ENCODE measurements at regions not wholly inside any gene's neighbourhood (a gene's known extent, or its start where the extent isn't known, plus 50 kb on each side); places are given as distances from the start of the nearest gene placed in this dataset.

- CTCF ChIA-PET = no interaction called here
- POLR2A ChIA-PET = no interaction called here
Observed at GRCh38 chr12:38163442-38163801, 153.2 kb upstream of the ALG10B start.

More at GRCh38 chr12:38163442-38163801, 153.2 kb upstream of the ALG10B start:
- Histone ChIP-seq H3K27ac (ENCODE audit: low read depth, low read length) (no peak overlapping the region), H4K20me1 (ENCODE audit: insufficient read depth) (no peaks in the 10 kb centered on the region), H3K4me3 (replicated peaks in 1 of 2; ENCODE audit: low read depth in 1 of 2, low read length in 2 of 2) (no peak overlapping the region), H3K36me3 (ENCODE audit: control insufficient read depth in 1 of 2, insufficient read depth in 2 of 2, low read length in 2 of 2) (no peaks in the 10 kb centered on the region), H3K4me2 (ENCODE audit: low read length) (no peak overlapping the region), H3K27me3 (ENCODE audit: insufficient read depth, low read length) (no peaks in the 10 kb centered on the region), H2AFZ (ENCODE audit: low read depth, low read length, poor library complexity, severe bottlenecking) (no peak overlapping the region), H3K9me2 (ENCODE audit: insufficient read depth) (no peaks in the 10 kb centered on the region), H3K79me2 (ENCODE audit: insufficient read depth, low read length) (no peaks in the 10 kb centered on the region), H3K4me1 (ENCODE audit: control insufficient read depth in 1 of 2, insufficient read depth in 2 of 2, low read length in 2 of 2) (no peaks in the 10 kb centered on the region), H3K9me3 (ENCODE audit: control insufficient read depth in 1 of 2, insufficient read depth in 1 of 2, low read depth in 1 of 2, low read length in 2 of 2) (no peaks in the 10 kb centered on the region), H3K9ac (ENCODE audit: low read length) (no peak overlapping the region)
- TF ChIP-seq REST (IDR thresholded peaks at IDR 0.05; ENCODE audit: low read depth) (no peak), SRF (IDR thresholded peaks at IDR 0.05; ENCODE audit: low read depth) (no peak), ELF1 (IDR thresholded peaks at IDR 0.05; ENCODE audit: borderline replicate concordance, low read depth) (no peak), CTCF (IDR thresholded peaks at IDR 0.05 in 2 of 3, conservative IDR thresholded peaks at IDR 0.05 in 1 of 3; ENCODE audit: borderline replicate concordance in 1 of 3, insufficient read depth in 1 of 3, low read depth in 2 of 3, low read length in 2 of 3) (no peak), FOSL1 (IDR thresholded peaks at IDR 0.05; ENCODE audit: low read depth) (no peak), CBX3 (IDR thresholded peaks at IDR 0.05; ENCODE audit: low read depth) (no peak), EZH2phosphoT487 (IDR thresholded peaks at IDR 0.05; ENCODE audit: borderline replicate concordance) (no peak), YY1 (IDR thresholded peaks at IDR 0.05; ENCODE audit: extremely low read depth, insufficient replicate concordance, low read depth, low read length) (no peak), SIN3A (IDR thresholded peaks at IDR 0.05; ENCODE audit: low read depth) (no peak), ATF3 (IDR thresholded peaks at IDR 0.05) (no peak), ZFX (IDR thresholded peaks at IDR 0.05) (no peak), CEBPB (IDR thresholded peaks at IDR 0.05; ENCODE audit: low read depth) (no peak), EGR1 (IDR thresholded peaks at IDR 0.05; ENCODE audit: low read depth) (no peak), POLR2A (IDR thresholded peaks at IDR 0.05; ENCODE audit: borderline replicate concordance, extremely low read depth, insufficient read depth, insufficient read length) (no peak), ZBTB33 (IDR thresholded peaks at IDR 0.05; ENCODE audit: extremely low read depth, insufficient replicate concordance, low read length) (no peak), SP1 (IDR thresholded peaks at IDR 0.05; ENCODE audit: low read depth) (no peak), ZNF274 (IDR thresholded peaks at IDR 0.05; ENCODE audit: low read depth, low read length) (no peak), MAX (IDR thresholded peaks at IDR 0.05) (no peak)
- no TSS peak for BruUV-seq (replicated peaks)
- intact Hi-C loops (cut with micrococcal nuclease) = no loop called here
- ATAC-seq = no peak
- DNase-seq (ENCODE audit: low read depth, low spot score) = no peak
- RAD21 ChIA-PET (ENCODE audit: low non-redundant PET in 1 of 2, low total read pairs in 2 of 2, uncharacterized antibody in 2 of 2, unreplicated experiment in 2 of 2) = no interaction called here
